Neural progenitor cell (in vitro differentiated cells): ENCODE measurements at regions not wholly inside any gene's neighbourhood (a gene's known extent, or its start where the extent isn't known, plus 50 kb on each side); places are given as distances from the start of the nearest gene placed in this dataset.

ENCODE experiments used
- DNase-seq: peaks from one replicate; pipeline ENCODE4 v3.0.0-alpha.2; 2016; ENCODE audit warnings: low spot score
- H2AFZ ChIP-seq: fragments of 200-600 bp; sonication (generic); replicated peaks from 2 replicates; pipeline ENCODE4 v1.6.1; 2016; ENCODE audit warnings: antibody characterized with exemption
- H3F3A ChIP-seq: fragments of 200-600 bp; sonication (generic); 2 replicates; pipeline ENCODE4 v1.6.1; 2016; ENCODE audit warnings: antibody characterized with exemption, low read depth
- H3K27ac ChIP-seq: fragments of 200-600 bp; sonication (generic); 2 replicates; pipeline ENCODE4 v1.5.1; 2016; ENCODE audit warnings: mild to moderate bottlenecking
- H3K27me3 ChIP-seq: fragments of 200-600 bp; sonication (generic); 2 replicates; pipeline ENCODE4 v1.6.1; 2016; ENCODE audit warnings: mild to moderate bottlenecking, moderate library complexity
- H3K36me3 ChIP-seq: fragments of 200-600 bp; sonication (generic); 2 replicates; pipeline ENCODE4 v1.5.1; 2016
- H3K4me1 ChIP-seq: fragments of 200-600 bp; sonication (generic); 2 replicates; pipeline ENCODE4 v1.6.1; 2016; ENCODE audit warnings: mixed run types
- H3K4me2 ChIP-seq: fragments of 200-600 bp; sonication (generic); 2 replicates; pipeline ENCODE4 v1.6.1; 2016
- H3K4me3 ChIP-seq: fragments of 200-600 bp; sonication (generic); 2 replicates; pipeline ENCODE4 v1.5.1; 2016
- H3K79me2 ChIP-seq: fragments of 200-600 bp; sonication (generic); 2 replicates; pipeline ENCODE4 v1.6.1; 2016; ENCODE audit warnings: low read depth
- H3K9ac ChIP-seq: fragments of 200-600 bp; sonication (generic); 2 replicates; pipeline ENCODE4 v1.6.1; 2016
- H3K9me3 ChIP-seq: fragments of 200-600 bp; sonication (generic); 2 replicates; pipeline ENCODE4 v1.5.1; 2016; ENCODE audit warnings: low read depth
- H4K20me1 ChIP-seq: fragments of 200-600 bp; sonication (generic); 2 replicates; pipeline ENCODE4 v1.6.1; 2016; ENCODE audit warnings: low read depth
- H3K27ac Mint-ChIP-seq: 3 replicates; pipeline ENCODE4 v1.8.0; 2021; ENCODE audit warnings: mixed read lengths
- H3K27me3 Mint-ChIP-seq: 2 replicates; pipeline ENCODE4 v1.8.0; 2022; ENCODE audit warnings: low read depth, mild to moderate bottlenecking, inconsistent platforms, moderate library complexity, mixed read lengths; ENCODE audit not compliant: insufficient read depth
- H3K36me3 Mint-ChIP-seq: 3 replicates; pipeline ENCODE4 v1.8.0; 2021; ENCODE audit warnings: mixed read lengths
- H3K4me1 Mint-ChIP-seq: 3 replicates; pipeline ENCODE4 v1.8.0; 2021; ENCODE audit warnings: mixed read lengths
- H3K4me3 Mint-ChIP-seq: 3 replicates; pipeline ENCODE4 v1.8.0; 2021; ENCODE audit warnings: mild to moderate bottlenecking, moderate library complexity, mixed read lengths
- H3K9me3 Mint-ChIP-seq: 3 replicates; pipeline ENCODE4 v1.8.0; 2020; ENCODE audit warnings: mixed read lengths
- CTCF ChIP-seq: fragments of 200-600 bp; sonication (generic); IDR thresholded peaks from 2 replicates; pipeline ENCODE4 v1.5.1; 2017; ENCODE audit warnings: antibody characterized with exemption, mild to moderate bottlenecking
- EZH2 ChIP-seq: fragments of 200-600 bp; sonication (generic); IDR thresholded peaks from 2 replicates; pipeline ENCODE4 v1.6.1; 2017; ENCODE audit warnings: antibody characterized with exemption, mild to moderate bottlenecking, moderate library complexity
- EZH2phosphoT487 ChIP-seq: fragments of 200-600 bp; sonication (generic); IDR thresholded peaks from 2 replicates; pipeline ENCODE4 v1.6.1; 2017; ENCODE audit warnings: antibody characterized with exemption

DNA sequence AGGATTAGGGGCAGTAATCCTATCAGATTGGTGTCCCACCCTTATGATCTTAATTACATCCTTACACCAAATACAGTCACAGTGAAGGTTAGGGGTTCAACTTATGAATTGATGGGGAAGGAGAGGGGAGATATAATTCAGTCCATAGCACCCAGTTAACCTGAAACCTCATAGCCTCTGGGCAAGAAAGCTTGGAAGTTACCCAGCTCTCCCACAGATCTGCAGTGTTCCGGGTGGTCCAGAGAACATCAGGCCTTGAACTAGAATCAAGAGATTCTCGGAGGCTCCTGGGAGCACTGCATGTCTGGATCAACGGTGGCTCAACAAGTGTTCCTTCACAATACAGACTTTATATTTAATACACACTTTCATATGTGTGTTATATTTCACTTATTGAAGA, 392.6 kb upstream of the MARCKS start:
- peaks cover 5% of the 10 kb centered on the region for H3K9me3 Mint-ChIP-seq
- no peak overlapping the region for H3K9ac ChIP-seq
- no peaks in the 10 kb centered on the region for H3K4me1 ChIP-seq
- no peaks in the 10 kb centered on the region for H3K4me1 Mint-ChIP-seq
- no peaks in the 10 kb centered on the region for H3K27me3 ChIP-seq
- H3K27me3 Mint-ChIP-seq: peaks cover 7% of the 10 kb centered on the region
- no peak overlapping the region for H3K4me3 ChIP-seq
- no peak overlapping the region for H2AFZ ChIP-seq
- no peaks in the 10 kb centered on the region for H3K79me2 ChIP-seq
- H4K20me1 ChIP-seq: no peaks in the 10 kb centered on the region
- H3K36me3 Mint-ChIP-seq: no peaks in the 10 kb centered on the region
- H3K9me3 ChIP-seq: no peaks in the 10 kb centered on the region
- no peaks in the 10 kb centered on the region for H3F3A ChIP-seq
- no peak for DNase-seq
- H3K4me2 ChIP-seq: no peak overlapping the region
- TF ChIP-seq CTCF: no peak
- TF ChIP-seq EZH2: no peak
- no peak for TF ChIP-seq EZH2phosphoT487
- no peak overlapping the region for H3K27ac Mint-ChIP-seq
- H3K27ac ChIP-seq: no peak overlapping the region
- H3K36me3 ChIP-seq: no peaks in the 10 kb centered on the region
- H3K4me3 Mint-ChIP-seq: no peak overlapping the region

GRCh38 chr6:113464960-113465359, 392.2 kb upstream of the MARCKS start:
- TF ChIP-seq EZH2 (no peak), CTCF (no peak), EZH2phosphoT487 (no peak)
- Histone ChIP-seq H3K36me3 (no peaks in the 10 kb centered on the region), H3F3A (no peaks in the 10 kb centered on the region), H3K4me1 (no peaks in the 10 kb centered on the region), H4K20me1 (no peaks in the 10 kb centered on the region), H3K4me2 (no peak overlapping the region), H3K27me3 (no peaks in the 10 kb centered on the region), H2AFZ (no peak overlapping the region), H3K79me2 (no peaks in the 10 kb centered on the region), H3K9ac (no peak overlapping the region), H3K27ac (no peak overlapping the region), H3K4me3 (no peak overlapping the region), H3K9me3 (no peaks in the 10 kb centered on the region)
- H3K4me1 Mint-ChIP-seq: no peaks in the 10 kb centered on the region
- peaks cover 7% of the 10 kb centered on the region for H3K27me3 Mint-ChIP-seq
- no peak for DNase-seq
- no peaks in the 10 kb centered on the region for H3K36me3 Mint-ChIP-seq
- H3K27ac Mint-ChIP-seq: no peak overlapping the region
- H3K4me3 Mint-ChIP-seq: no peak overlapping the region
- peaks cover 5% of the 10 kb centered on the region for H3K9me3 Mint-ChIP-seq

DNA sequence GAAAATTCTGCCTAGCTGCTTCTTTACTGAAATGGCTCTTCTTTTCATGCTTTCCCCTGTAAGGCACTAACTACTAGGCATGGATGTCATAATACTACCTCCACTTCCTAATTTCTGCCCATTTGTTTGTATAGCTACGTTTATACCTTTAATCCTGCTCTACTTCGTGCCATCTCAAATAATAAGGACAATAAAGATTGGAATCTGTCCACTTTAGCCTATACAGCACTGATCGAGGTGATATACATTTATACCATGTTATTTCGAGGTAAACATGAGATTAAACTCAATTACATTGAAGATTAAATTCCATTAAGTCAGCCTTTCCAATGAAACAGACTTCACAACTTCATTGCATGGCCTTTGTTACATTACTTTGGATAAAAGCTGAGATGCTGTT, 390.6 kb upstream of the MARCKS start:
- no peak overlapping the region for H3K27ac ChIP-seq
- no peak overlapping the region for H2AFZ ChIP-seq
- H3K36me3 Mint-ChIP-seq: no peaks in the 10 kb centered on the region
- no peaks in the 10 kb centered on the region for H3K27me3 ChIP-seq
- no peak overlapping the region for H3K9ac ChIP-seq
- no peaks in the 10 kb centered on the region for H3F3A ChIP-seq
- no peaks in the 10 kb centered on the region for H3K36me3 ChIP-seq
- H3K79me2 ChIP-seq: no peaks in the 10 kb centered on the region
- no peak overlapping the region for H3K4me2 ChIP-seq
- no peak for DNase-seq
- H3K4me3 Mint-ChIP-seq: no peak overlapping the region
- H3K27me3 Mint-ChIP-seq: peaks cover 7% of the 10 kb centered on the region
- H3K4me3 ChIP-seq: no peak overlapping the region
- no peaks in the 10 kb centered on the region for H3K9me3 ChIP-seq
- H4K20me1 ChIP-seq: no peaks in the 10 kb centered on the region
- no peaks in the 10 kb centered on the region for H3K4me1 ChIP-seq
- H3K4me1 Mint-ChIP-seq: no peaks in the 10 kb centered on the region
- H3K27ac Mint-ChIP-seq: no peak overlapping the region
- no peak for TF ChIP-seq CTCF
- peaks cover 5% of the 10 kb centered on the region for H3K9me3 Mint-ChIP-seq

- no peaks in the 10 kb centered on the region for H3K4me1 ChIP-seq
- no peak overlapping the region for H3K27ac Mint-ChIP-seq
- no peaks in the 10 kb centered on the region for H3F3A ChIP-seq
- peaks cover 10% of the 10 kb centered on the region for H3K9me3 Mint-ChIP-seq
- H4K20me1 ChIP-seq: no peaks in the 10 kb centered on the region
- H3K79me2 ChIP-seq: no peaks in the 10 kb centered on the region
- H3K36me3 Mint-ChIP-seq: peaks cover 1% of the 10 kb centered on the region
- no peak overlapping the region for H2AFZ ChIP-seq
- H3K4me3 ChIP-seq: no peak overlapping the region
- no peaks in the 10 kb centered on the region for H3K27me3 ChIP-seq
- peaks cover 3% of the 10 kb centered on the region for H3K4me1 Mint-ChIP-seq
- TF ChIP-seq EZH2: no peak
- TF ChIP-seq CTCF: no peak
- no peak for TF ChIP-seq EZH2phosphoT487
- H3K9me3 ChIP-seq: no peaks in the 10 kb centered on the region
- no peak for DNase-seq
- H3K27me3 Mint-ChIP-seq: no peaks in the 10 kb centered on the region
- H3K27ac ChIP-seq: no peak overlapping the region
- H3K4me3 Mint-ChIP-seq: no peak overlapping the region
- no peak overlapping the region for H3K4me2 ChIP-seq
- no peak overlapping the region for H3K9ac ChIP-seq
- no peaks in the 10 kb centered on the region for H3K36me3 ChIP-seq
Observed at GRCh38 chr6:113475392-113475791, 381.8 kb upstream of the MARCKS start.
